NOMO-1 treated with DMSO at 0.1 percent for 48 hours (cell line): ENCODE measurements at regions not wholly inside any gene's neighbourhood (a gene's known extent, or its start where the extent isn't known, plus 50 kb on each side); places are given as distances from the start of the nearest gene placed in this dataset.
"Not testable (repeated sequence)": the region's sequence is repeated elsewhere in the genome, so short reads cannot be mapped to it uniquely, and the experiment has no call there.

Experiments
- DNase-seq: peaks from one replicate; lab custom pipeline; 2025; ENCODE audit not compliant: unreplicated experiment; lab: John Stamatoyannopoulos, UW

DNA sequence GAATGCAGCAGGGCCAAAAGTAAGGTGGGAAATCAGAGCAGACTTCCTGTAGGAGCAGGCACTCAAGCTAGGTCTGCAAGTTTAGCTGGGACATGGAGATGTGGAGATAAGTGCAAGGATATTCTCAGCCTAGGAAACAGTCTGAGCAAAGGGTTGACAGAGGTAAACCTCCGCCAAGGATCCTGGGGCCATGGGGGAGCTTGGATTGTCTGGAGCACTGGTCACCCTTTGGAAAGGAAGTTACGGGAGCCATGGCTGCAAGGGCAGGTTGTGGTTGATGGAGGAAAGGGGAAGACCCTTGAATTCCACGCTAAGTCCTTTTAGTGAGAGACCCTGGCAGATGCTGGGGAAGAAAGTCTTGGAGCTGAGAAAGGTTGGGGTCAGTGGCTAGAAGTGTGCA, 150.9 kb downstream of the PTPRU start:
- DNase-seq = no peak

DNA sequence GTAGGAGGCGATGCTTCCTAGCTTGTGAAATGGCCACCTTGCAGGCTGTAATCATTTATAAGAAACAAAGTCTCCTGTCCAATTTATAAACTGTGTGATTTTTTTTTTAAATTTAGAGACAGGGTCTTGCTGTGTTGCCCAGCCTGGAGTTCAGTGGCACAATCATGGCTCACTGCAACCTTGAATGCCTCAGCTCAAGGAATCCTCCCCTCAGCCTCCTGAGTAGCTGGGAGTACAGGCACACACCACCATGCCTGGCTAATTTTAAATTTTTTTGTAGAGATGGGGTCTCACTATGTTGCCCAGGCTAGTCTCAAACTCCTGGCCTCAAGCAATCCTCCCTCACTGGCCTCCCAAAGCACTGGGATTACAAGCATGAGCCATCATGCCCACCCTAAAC, 150.1 kb downstream of the PTPRU start:
- not testable (repeated sequence) for DNase-seq

DNA sequence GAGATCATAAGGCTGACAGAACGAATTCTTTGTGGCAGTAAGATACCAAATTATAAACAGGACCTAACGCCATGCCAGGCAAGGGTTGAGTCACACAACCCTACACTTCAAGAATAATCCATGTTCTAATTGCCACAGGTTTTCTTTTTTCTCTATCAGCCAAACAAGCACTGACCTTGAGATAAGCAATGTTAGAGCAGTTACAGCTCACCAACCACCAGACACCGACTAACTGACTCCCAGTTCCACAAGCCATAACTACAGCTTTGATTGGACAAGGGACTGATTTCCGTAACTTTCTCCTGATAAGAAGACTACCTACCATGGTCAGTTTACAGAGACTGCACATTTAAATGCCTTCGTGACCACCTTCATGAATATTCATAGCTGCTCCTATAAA, 149.6 kb downstream of the PTPRU start:
- no peak for DNase-seq

DNA sequence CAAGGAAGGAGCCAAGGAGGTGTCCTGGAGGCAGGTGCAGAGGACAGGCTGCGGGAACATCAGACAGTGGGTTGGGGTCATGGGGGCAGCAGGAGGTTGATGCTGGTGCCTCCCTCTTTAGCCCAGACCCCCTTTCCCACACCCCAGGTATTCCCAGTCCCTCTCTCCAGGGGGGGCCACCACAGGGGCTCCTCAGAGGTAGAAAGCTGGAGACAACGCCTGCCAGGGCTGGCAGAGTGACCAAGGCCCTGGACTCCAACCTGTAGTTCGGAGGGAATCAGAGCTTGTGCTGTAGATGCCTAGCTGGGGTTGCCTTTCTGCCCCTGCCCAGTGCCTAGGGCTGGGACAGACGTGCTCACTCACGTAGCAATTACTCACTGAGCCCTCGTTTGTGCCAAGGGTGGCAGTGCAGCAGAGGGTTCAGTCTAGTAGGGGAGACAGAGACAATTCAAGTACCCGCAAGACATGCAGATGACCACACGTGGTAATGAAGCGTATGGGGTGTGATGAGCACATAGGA, 148.2 kb downstream of the PTPRU start:
- no peak for DNase-seq

DNA sequence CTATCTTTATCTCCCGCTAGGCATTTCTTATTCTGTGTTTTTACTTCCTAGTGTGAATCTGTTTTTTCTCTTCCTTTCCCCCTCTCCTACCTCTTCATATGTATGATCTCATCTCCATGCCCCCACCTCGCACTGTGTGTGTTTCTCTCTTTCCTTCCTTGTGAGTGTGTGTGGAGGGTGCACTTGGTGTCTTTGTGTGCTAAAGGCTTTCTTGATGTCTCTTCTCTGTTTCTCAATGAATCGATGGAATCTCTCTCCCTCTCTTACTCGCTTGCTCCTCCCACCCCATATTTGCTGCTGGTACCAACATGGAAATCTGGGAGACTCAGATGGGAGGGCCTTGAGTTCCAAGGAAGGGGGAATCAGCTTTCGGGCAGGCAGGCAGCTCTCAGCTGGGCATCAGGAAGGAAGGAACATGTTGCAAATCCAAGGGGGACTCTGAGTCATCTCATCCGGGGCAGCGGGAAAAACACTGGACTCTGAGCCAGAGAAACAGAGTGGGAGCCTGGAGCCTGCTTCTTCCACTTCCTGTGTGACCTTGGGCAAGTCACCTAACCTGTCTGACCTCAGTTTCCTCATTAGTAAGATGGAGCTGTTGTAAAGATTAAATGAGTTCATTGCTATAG, 147.5 kb downstream of the PTPRU start:
- DNase-seq = no peak

DNA sequence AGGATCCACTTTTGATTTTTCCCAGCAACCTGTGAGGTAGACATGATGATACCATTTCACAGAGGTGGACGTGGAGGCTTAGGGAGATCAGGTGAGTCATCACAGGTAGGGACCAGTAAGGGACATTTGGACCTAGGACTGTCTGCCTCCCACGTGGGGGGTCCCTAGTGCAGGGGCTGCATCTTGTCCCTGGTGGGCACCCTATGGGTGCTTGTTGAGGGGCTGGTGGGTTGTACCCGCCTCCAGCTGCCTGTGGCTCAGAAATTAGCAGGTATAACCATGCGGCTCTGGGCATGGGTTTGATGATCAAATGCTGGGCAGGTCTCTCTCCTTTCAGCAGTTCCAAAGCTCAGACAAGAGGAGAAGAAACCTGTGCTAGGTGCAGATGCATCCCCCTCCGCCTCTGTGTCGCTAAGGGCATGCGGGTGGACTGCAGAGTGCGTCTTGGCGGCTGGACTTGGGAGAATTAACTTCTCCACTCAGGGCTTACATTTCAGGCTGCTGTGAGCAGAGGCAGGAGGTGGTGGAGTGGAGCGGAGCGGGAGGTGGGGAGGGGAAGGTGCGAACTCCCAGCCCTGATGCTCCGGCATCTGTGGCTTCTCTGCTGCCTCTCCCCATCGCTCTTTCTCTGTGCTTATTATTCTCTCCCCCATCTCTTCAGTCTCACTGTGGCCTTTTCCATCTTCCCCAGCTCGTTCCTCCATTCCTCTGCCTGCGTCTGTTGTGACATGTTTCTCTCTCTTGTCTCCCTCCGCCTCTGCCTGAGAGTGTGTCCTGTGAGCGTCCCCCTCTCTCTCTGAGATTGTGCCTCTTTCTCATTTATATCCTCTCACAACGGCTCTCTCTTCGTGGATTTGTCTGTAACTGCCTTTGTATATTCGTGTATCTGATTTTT, 146.8 kb downstream of the PTPRU start:
- DNase-seq = no peak

DNA sequence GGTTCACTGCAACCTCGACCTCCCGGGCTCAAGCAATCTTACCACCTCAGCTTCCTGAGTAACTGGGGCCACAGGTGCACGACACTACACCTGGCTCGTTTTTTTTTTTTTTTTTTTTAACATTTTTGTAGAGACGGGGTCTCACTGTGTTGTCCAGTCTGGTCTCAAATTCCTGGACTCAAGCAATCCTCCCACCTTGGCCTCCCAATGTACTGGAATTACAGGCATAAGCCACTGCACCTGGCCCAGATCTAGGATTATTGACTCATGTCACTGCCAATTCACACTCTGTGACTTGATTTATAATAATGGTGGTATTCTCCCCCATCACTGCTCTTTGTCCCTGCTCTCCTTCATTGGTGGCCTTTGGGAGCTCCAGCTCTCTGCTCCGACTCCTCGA, 145.1 kb downstream of the PTPRU start:
- no peak for DNase-seq

DNA sequence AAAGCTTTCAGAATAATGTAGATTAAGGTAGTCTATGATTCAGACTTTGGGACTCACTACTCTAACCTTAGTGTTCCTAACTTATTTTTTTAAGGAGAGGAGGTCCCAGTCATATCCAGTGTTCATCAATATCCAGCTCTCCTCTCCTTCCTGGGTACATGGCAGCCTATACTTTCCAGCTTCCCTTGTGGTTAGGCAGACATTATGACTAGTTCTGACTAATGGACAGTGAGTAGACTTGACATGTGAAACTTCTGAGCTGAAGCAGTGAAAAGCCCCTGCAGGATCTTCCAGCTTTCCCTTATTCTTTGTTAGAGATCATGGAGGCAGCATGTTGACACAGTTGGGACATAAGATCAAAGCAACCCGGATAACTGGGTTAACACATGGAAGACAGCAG, 144.2 kb downstream of the PTPRU start:
- no peak for DNase-seq

DNA sequence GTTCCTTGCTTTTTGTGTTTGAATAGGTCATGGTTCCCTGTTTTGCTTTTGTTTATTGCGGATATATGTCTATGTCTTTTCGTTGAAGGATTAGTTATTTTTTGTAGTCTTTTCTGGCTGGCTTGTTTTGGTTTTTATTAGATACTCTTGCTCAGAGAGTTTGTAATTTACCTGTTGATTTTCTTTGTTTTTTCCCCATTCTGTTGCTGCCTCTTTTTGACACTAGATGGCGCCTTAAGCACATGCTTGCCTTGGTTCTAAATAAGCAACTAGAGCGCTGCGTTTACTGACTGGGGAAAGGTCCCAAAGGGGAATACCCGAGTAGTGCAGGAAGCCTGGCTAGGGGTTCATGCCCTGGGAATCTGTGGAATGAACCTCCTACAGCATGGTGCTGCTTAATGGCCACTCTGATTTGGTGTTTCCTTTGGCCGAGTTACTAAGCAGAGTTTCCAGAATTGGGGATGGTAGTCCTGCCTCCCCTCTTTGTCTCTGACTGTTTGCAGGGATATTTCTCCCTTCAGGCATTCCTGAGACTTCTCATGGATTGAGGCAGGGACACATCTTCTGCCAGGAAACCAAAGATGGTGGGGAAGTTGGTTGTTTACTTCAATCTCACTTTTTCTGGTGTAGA, 143.2 kb downstream of the PTPRU start:
- DNase-seq = peak; percentile 27
